GM23248 (cell line): ENCODE measurements at regions not wholly inside any gene's neighbourhood (a gene's known extent, or its start where the extent isn't known, plus 50 kb on each side); places are given as distances from the start of the nearest gene placed in this dataset.
A peak's percentile ranks its signal among the peaks of the same experiment; 100 is the strongest.

ENCODE experiments used
- DNase-seq: peaks from one replicate; pipeline ENCODE4 v3.0.0-alpha.2; 2015
- H2AFZ ChIP-seq: fragments of 200-600 bp; sonication (generic); 2 replicates; pipeline ENCODE4 v1.6.1; 2016; ENCODE audit warnings: antibody characterized with exemption
- H3F3A ChIP-seq: fragments of 200-600 bp; sonication (generic); 2 replicates; pipeline ENCODE4 v1.6.1; 2016; ENCODE audit warnings: mild to moderate bottlenecking, antibody characterized with exemption, mixed run types; ENCODE audit not compliant: insufficient read depth
- H3K27ac ChIP-seq: fragments of 200-600 bp; sonication (generic); 2 replicates; pipeline ENCODE4 v1.5.1; 2016; ENCODE audit warnings: mild to moderate bottlenecking
- H3K27me3 ChIP-seq: fragments of 200-600 bp; sonication (generic); replicated peaks from 2 replicates; pipeline ENCODE4 v1.6.1; 2016; ENCODE audit warnings: mild to moderate bottlenecking; ENCODE audit not compliant: insufficient read depth
- H3K36me3 ChIP-seq: fragments of 200-600 bp; sonication (generic); 2 replicates; pipeline ENCODE4 v1.6.1; 2016; ENCODE audit warnings: low read depth, mild to moderate bottlenecking
- H3K4me1 ChIP-seq: fragments of 200-600 bp; sonication (generic); 2 replicates; pipeline ENCODE4 v1.6.1; 2016; ENCODE audit warnings: mild to moderate bottlenecking; ENCODE audit not compliant: insufficient read depth
- H3K4me2 ChIP-seq: fragments of 200-600 bp; sonication (generic); one replicate; pipeline ENCODE4 v1.6.1; 2016; ENCODE audit warnings: mild to moderate bottlenecking; ENCODE audit not compliant: unreplicated experiment
- H3K4me3 ChIP-seq: fragments of 200-600 bp; sonication (generic); 2 replicates; pipeline ENCODE4 v1.5.1; 2016; ENCODE audit warnings: mild to moderate bottlenecking
- H3K79me2 ChIP-seq: fragments of 200-600 bp; sonication (generic); 2 replicates; pipeline ENCODE4 v1.6.1; 2016; ENCODE audit warnings: mild to moderate bottlenecking; ENCODE audit not compliant: insufficient read depth
- H3K9ac ChIP-seq: fragments of 200-600 bp; sonication (generic); 2 replicates; pipeline ENCODE4 v1.6.1; 2016; ENCODE audit warnings: mild to moderate bottlenecking
- H3K9me2 ChIP-seq: fragments of 200-600 bp; sonication (generic); 2 replicates; pipeline ENCODE4 v1.6.1; 2016; ENCODE audit warnings: mixed run types, mild to moderate bottlenecking, moderate library complexity; ENCODE audit not compliant: insufficient read depth
- H3K9me3 ChIP-seq: fragments of 200-600 bp; sonication (generic); one replicate; pipeline ENCODE4 v1.6.1; 2017; ENCODE audit warnings: low read depth
- H4K20me1 ChIP-seq: fragments of 200-600 bp; sonication (generic); 2 replicates; pipeline ENCODE4 v1.6.0; 2016; ENCODE audit not compliant: insufficient read depth
- EZH2 ChIP-seq: fragments of 200-600 bp; sonication (generic); IDR thresholded peaks from 2 replicates; pipeline ENCODE4 v1.6.1; 2018; ENCODE audit warnings: antibody characterized with exemption, mild to moderate bottlenecking; ENCODE audit not compliant: insufficient read depth, poor library complexity, severe bottlenecking
- EZH2phosphoT487 ChIP-seq: fragments of 200-600 bp; sonication (generic); IDR thresholded peaks from 2 replicates; pipeline ENCODE4 v1.6.1; 2018; ENCODE audit warnings: antibody characterized with exemption, moderate library complexity, mild to moderate bottlenecking, low read depth; ENCODE audit not compliant: insufficient read depth
- WGBS, 2 experiments: methylation state at CpG; one replicate each; pipeline ENCODE4 v1.1.6; 2015 to 2017; ENCODE audit warnings: low lambda C conversion rate in 2 of 2, low coverage in 1 of 2; ENCODE audit errors: missing lambda C conversion rate in 2 of 2; 5-methylcytosine and 5-hydroxymethylcytosine counted together
- in situ Hi-C: fragments of 300-500 bp; cut with MboI; formaldehyde crosslinking; loops from 2 replicates; pipeline ENCODE4 v1.15.0; 2020

GRCh38 chr6:113358063-113358583, 499.0 kb upstream of the MARCKS start:
- in situ Hi-C loops: no loop called here
- H3K27ac ChIP-seq: no peak overlapping the region
- no peaks in the 10 kb centered on the region for H3K36me3 ChIP-seq
- no peaks in the 10 kb centered on the region for H3K9me2 ChIP-seq
- DNase-seq: no peak
- no peaks in the 10 kb centered on the region for H3K79me2 ChIP-seq
- H3K4me3 ChIP-seq: no peak overlapping the region
- H3F3A ChIP-seq: peaks cover 29% of the 10 kb centered on the region
- no peaks in the 10 kb centered on the region for H3K27me3 ChIP-seq
- H3K9ac ChIP-seq: no peak overlapping the region
- no peak overlapping the region for H3K4me2 ChIP-seq
- 92 to 93% methylated on average over 3 of the region's 3 CpGs for WGBS, 2 experiments
- no peak for TF ChIP-seq EZH2phosphoT487
- no peak for TF ChIP-seq EZH2
- no peak overlapping the region for H2AFZ ChIP-seq
- no peaks in the 10 kb centered on the region for H3K9me3 ChIP-seq
- H3K4me1 ChIP-seq: peaks cover 55% of the 10 kb centered on the region
- H4K20me1 ChIP-seq: no peaks in the 10 kb centered on the region

GRCh38 chr6:113359155-113360140, 497.7 kb upstream of the MARCKS start:
- Histone ChIP-seq H2AFZ (peak overlapping the region; percentile 39), H3F3A (peaks cover 30% of the 10 kb centered on the region), H3K27ac (peak overlapping the region; percentile 11), H3K27me3 (no peaks in the 10 kb centered on the region), H3K9ac (no peak overlapping the region), H3K9me3 (no peaks in the 10 kb centered on the region), H3K4me2 (peak overlapping the region; percentile 19), H3K79me2 (no peaks in the 10 kb centered on the region), H3K4me1 (peaks cover 55% of the 10 kb centered on the region), H4K20me1 (no peaks in the 10 kb centered on the region), H3K36me3 (no peaks in the 10 kb centered on the region), H3K9me2 (no peaks in the 10 kb centered on the region), H3K4me3 (no peak overlapping the region)
- 59 to 65% methylated on average over 5 of the region's 5 CpGs for WGBS, 2 experiments
- in situ Hi-C loops: no loop called here
- TF ChIP-seq EZH2: no peak
- DNase-seq: peak; percentile 62

GRCh38 chr6:113361014-113361645, 496.0 kb upstream of the MARCKS start:
- Histone ChIP-seq H3K27me3 (no peaks in the 10 kb centered on the region), H3F3A (peaks cover 47% of the 10 kb centered on the region), H3K4me2 (peak overlapping the region; percentile 31), H3K79me2 (no peaks in the 10 kb centered on the region), H4K20me1 (no peaks in the 10 kb centered on the region), H3K9ac (no peak overlapping the region), H3K4me1 (peaks cover 68% of the 10 kb centered on the region), H3K4me3 (no peak overlapping the region), H3K27ac (peak overlapping the region; percentile 60), H3K36me3 (no peaks in the 10 kb centered on the region), H3K9me2 (no peaks in the 10 kb centered on the region), H3K9me3 (no peaks in the 10 kb centered on the region), H2AFZ (0 out of 2 replicates have a peak overlapping the region, but pooled peaks have one; percentile 29)
- in situ Hi-C loops: no loop called here
- WGBS, 2 experiments: 72 to 73% methylated on average over 8 of the region's 8 CpGs
- TF ChIP-seq EZH2 (no peak), EZH2phosphoT487 (no peak)
- DNase-seq: peak; percentile 68

GRCh38 chr6:113362301-113363047, 494.7 kb upstream of the MARCKS start:
- Histone ChIP-seq H3K9ac (no peak overlapping the region), H3K27ac (peak overlapping the region; percentile 60), H2AFZ (peak overlapping the region; percentile 23; the same call in 1 of the 2 replicates), H3K9me3 (no peaks in the 10 kb centered on the region), H3K79me2 (no peaks in the 10 kb centered on the region), H3K4me3 (no peak overlapping the region), H3K27me3 (no peaks in the 10 kb centered on the region), H3K4me1 (peaks cover 74% of the 10 kb centered on the region), H3K4me2 (peak overlapping the region; percentile 17), H3K9me2 (no peaks in the 10 kb centered on the region), H3K36me3 (no peaks in the 10 kb centered on the region), H4K20me1 (no peaks in the 10 kb centered on the region), H3F3A (peaks cover 52% of the 10 kb centered on the region)
- in situ Hi-C loops: no loop called here
- WGBS, 2 experiments: 70 to 73% methylated on average over 7 of the region's 7 CpGs
- TF ChIP-seq EZH2phosphoT487 (no peak), EZH2 (no peak)
- peak; percentile 52 for DNase-seq
